CD8-positive, alpha-beta memory T cell (primary cell): ENCODE measurements at regions not wholly inside any gene's neighbourhood (a gene's known extent, or its start where the extent isn't known, plus 50 kb on each side); places are given as distances from the start of the nearest gene placed in this dataset.

Experiments
- CTCF ChIA-PET: fragments of 350-600 bp; sonication (Branson Sonifier 250); formaldehyde crosslinking; loops from one replicate; lab custom pipeline; 2021; ENCODE audit warnings: antibody characterized with exemption; lab: Charles Lee
- POLR2A ChIA-PET: fragments of 350-600 bp; sonication (Branson Sonifier 250); formaldehyde crosslinking; loops from one replicate; lab custom pipeline; 2021; ENCODE audit warnings: antibody characterized with exemption; lab: Charles Lee
- DNase-seq, 5 donors: peaks; one replicate each; pipeline versions ENCODE4 v3.0.0 to v3.0.0-alpha.2; 2020 to 2022; ENCODE audit warnings: mixed read lengths in 1 of 5
- H3K27ac ChIP-seq: one replicate; pipeline ENCODE4 v1.7.0; 2013; ENCODE audit warnings: low read depth, mild to moderate bottlenecking, low read length, moderate library complexity
- H3K27me3 ChIP-seq: 2 replicates; pipeline ENCODE4 v1.7.0; 2013; ENCODE audit warnings: low read length, mild to moderate bottlenecking; ENCODE audit not compliant: insufficient read depth, poor library complexity, severe bottlenecking
- H3K36me3 ChIP-seq: 2 replicates; pipeline ENCODE4 v1.7.0; 2013; ENCODE audit warnings: mild to moderate bottlenecking, low read length, moderate library complexity; ENCODE audit not compliant: insufficient read depth
- H3K4me1 ChIP-seq: 2 replicates; pipeline ENCODE4 v1.7.0; 2013; ENCODE audit warnings: mild to moderate bottlenecking, low read length, moderate library complexity; ENCODE audit not compliant: insufficient read depth
- H3K4me3 ChIP-seq: 2 replicates; pipeline ENCODE4 v1.7.0; 2013; ENCODE audit warnings: mild to moderate bottlenecking, low read length
- H3K9me3 ChIP-seq: 2 replicates; pipeline ENCODE4 v1.7.0; 2013; ENCODE audit warnings: mild to moderate bottlenecking, low read length
- H3K27ac Mint-ChIP-seq, 8 donors: one replicate each; pipeline ENCODE4 v1.8.0; 2020 to 2021; ENCODE audit warnings: mixed read lengths in 8 of 8, mild to moderate bottlenecking in 6 of 8, inconsistent platforms in 3 of 8, moderate library complexity in 3 of 8
- H3K27me3 Mint-ChIP-seq, 2 donors: one replicate each; pipeline ENCODE4 v1.8.0; 2020 to 2021; ENCODE audit warnings: mixed read lengths in 2 of 2, mild to moderate bottlenecking in 1 of 2, moderate library complexity in 1 of 2
- H3K36me3 Mint-ChIP-seq, 3 donors: one replicate each; pipeline ENCODE4 v1.8.0; 2020 to 2021; ENCODE audit warnings: mixed read lengths in 3 of 3, inconsistent platforms in 1 of 3, mild to moderate bottlenecking in 1 of 3
- H3K4me1 Mint-ChIP-seq, 3 donors: one replicate each; pipeline ENCODE4 v1.8.0; 2020 to 2021; ENCODE audit warnings: mixed read lengths in 3 of 3, inconsistent platforms in 1 of 3, mild to moderate bottlenecking in 1 of 3
- H3K4me3 Mint-ChIP-seq, 7 donors: one replicate each; pipeline ENCODE4 v1.8.0; 2020 to 2021; ENCODE audit warnings: mixed read lengths in 7 of 7, mild to moderate bottlenecking in 6 of 7, moderate library complexity in 4 of 7, inconsistent platforms in 2 of 7
- H3K9me3 Mint-ChIP-seq, 5 donors: one replicate each; pipeline ENCODE4 v1.8.0; 2020 to 2022; ENCODE audit warnings: mixed read lengths in 5 of 5, mild to moderate bottlenecking in 3 of 5, moderate library complexity in 2 of 5, inconsistent platforms in 1 of 5

- H3K27ac ChIP-seq = no peak overlapping the region
- ChIA-PET CTCF (no interaction called here), POLR2A (no interaction called here)
- peaks cover 0 to 15% (median 10%) of the 10 kb centered on the region in 3 donors for H3K4me1 Mint-ChIP-seq
- H3K36me3 Mint-ChIP-seq = no peaks in the 10 kb centered on the region
- H3K27ac Mint-ChIP-seq = no peak overlapping the region
- H3K36me3 ChIP-seq = no peaks in the 10 kb centered on the region
- no peaks in the 10 kb centered on the region for H3K9me3 ChIP-seq
- no peak for DNase-seq
- no peaks in the 10 kb centered on the region for H3K4me1 ChIP-seq
- H3K4me3 ChIP-seq = no peak overlapping the region
- no peaks in the 10 kb centered on the region for H3K27me3 ChIP-seq
- H3K4me3 Mint-ChIP-seq = no peak overlapping the region
- H3K27me3 Mint-ChIP-seq = no peaks in the 10 kb centered on the region
- H3K9me3 Mint-ChIP-seq = no peaks in the 10 kb centered on the region
Measured at GRCh38 chr2:12616456-12617156, 100.1 kb upstream of the TRIB2 start.

- Mint-ChIP-seq H3K27me3 (no peaks in the 10 kb centered on the region), H3K4me1 (peaks cover 0 to 8% (median 4%) of the 10 kb centered on the region in 3 donors), H3K4me3 (no peak overlapping the region), H3K9me3 (no peaks in the 10 kb centered on the region), H3K36me3 (no peaks in the 10 kb centered on the region), H3K27ac (no peak overlapping the region)
- ChIA-PET CTCF (no interaction called here), POLR2A (no interaction called here)
- Histone ChIP-seq H3K27me3 (no peaks in the 10 kb centered on the region), H3K4me1 (no peaks in the 10 kb centered on the region), H3K27ac (no peak overlapping the region), H3K4me3 (no peak overlapping the region), H3K36me3 (no peaks in the 10 kb centered on the region), H3K9me3 (no peaks in the 10 kb centered on the region)
- DNase-seq = no peak
Measured at GRCh38 chr2:12617366-12617765, 99.4 kb upstream of the TRIB2 start.

GRCh38 chr2:12617853-12618252 is 98.9 kb upstream of the TRIB2 start:
- no peaks in the 10 kb centered on the region for H3K9me3 ChIP-seq
- Mint-ChIP-seq H3K4me3 (no peak overlapping the region), H3K9me3 (no peaks in the 10 kb centered on the region), H3K36me3 (no peaks in the 10 kb centered on the region), H3K27me3 (no peaks in the 10 kb centered on the region), H3K4me1 (peaks cover 0 to 3% (median 0%) of the 10 kb centered on the region in 3 donors), H3K27ac (peak overlapping the region in 1 of 8 donors; percentile 6)
- H3K27ac ChIP-seq = no peak overlapping the region
- ChIA-PET CTCF (no interaction called here), POLR2A (no interaction called here)
- H3K36me3 ChIP-seq = no peaks in the 10 kb centered on the region
- H3K4me3 ChIP-seq = no peak overlapping the region
- no peaks in the 10 kb centered on the region for H3K27me3 ChIP-seq
- DNase-seq = no peak
- H3K4me1 ChIP-seq = no peaks in the 10 kb centered on the region

GRCh38 chr2:12618576-12618975 is 98.2 kb upstream of the TRIB2 start:
- no peaks in the 10 kb centered on the region for H3K9me3 Mint-ChIP-seq
- Histone ChIP-seq H3K27me3 (no peaks in the 10 kb centered on the region), H3K27ac (no peak overlapping the region), H3K4me3 (no peak overlapping the region), H3K36me3 (no peaks in the 10 kb centered on the region), H3K4me1 (no peaks in the 10 kb centered on the region), H3K9me3 (no peaks in the 10 kb centered on the region)
- no peak for DNase-seq
- no peaks in the 10 kb centered on the region for H3K4me1 Mint-ChIP-seq
- no peak overlapping the region for H3K4me3 Mint-ChIP-seq
- POLR2A ChIA-PET = no interaction called here
- H3K27me3 Mint-ChIP-seq = no peaks in the 10 kb centered on the region
- no peaks in the 10 kb centered on the region for H3K36me3 Mint-ChIP-seq
- CTCF ChIA-PET = no interaction called here
- no peak overlapping the region for H3K27ac Mint-ChIP-seq

GRCh38 chr2:12619975-12620374 is 96.8 kb upstream of the TRIB2 start:
- Histone ChIP-seq H3K36me3 (no peaks in the 10 kb centered on the region), H3K9me3 (no peaks in the 10 kb centered on the region), H3K27me3 (no peaks in the 10 kb centered on the region), H3K4me3 (no peak overlapping the region), H3K27ac (no peak overlapping the region), H3K4me1 (no peaks in the 10 kb centered on the region)
- Mint-ChIP-seq H3K4me1 (peaks cover under 1 to 6% (median under 1%) of the 10 kb centered on the region in 3 donors), H3K9me3 (no peaks in the 10 kb centered on the region), H3K27me3 (no peaks in the 10 kb centered on the region), H3K4me3 (no peak overlapping the region), H3K36me3 (no peaks in the 10 kb centered on the region), H3K27ac (no peak overlapping the region)
- ChIA-PET CTCF (no interaction called here), POLR2A (interaction anchor here (0.6 kb wide), 1 partner anchor 82 kb away, joined by 3 read pairs; no protein-coding TSS in a partner anchor)
- no peak for DNase-seq

GRCh38 chr2:12620759-12621158 is 96.0 kb upstream of the TRIB2 start:
- no peak for DNase-seq
- H3K27me3 ChIP-seq = no peaks in the 10 kb centered on the region
- Mint-ChIP-seq H3K27me3 (no peaks in the 10 kb centered on the region), H3K27ac (no peak overlapping the region), H3K4me1 (peaks cover 4 to 12% (median 7%) of the 10 kb centered on the region in 3 donors), H3K36me3 (no peaks in the 10 kb centered on the region), H3K4me3 (no peak overlapping the region), H3K9me3 (no peaks in the 10 kb centered on the region)
- no peak overlapping the region for H3K4me3 ChIP-seq
- no peaks in the 10 kb centered on the region for H3K9me3 ChIP-seq
- ChIA-PET CTCF (interaction anchor here (1.2 kb wide), 1 partner anchor 27 kb away, joined by 4 read pairs; no protein-coding TSS in a partner anchor), POLR2A (no interaction called here)
- no peak overlapping the region for H3K27ac ChIP-seq
- no peaks in the 10 kb centered on the region for H3K36me3 ChIP-seq
- no peaks in the 10 kb centered on the region for H3K4me1 ChIP-seq

- no peaks in the 10 kb centered on the region for H3K36me3 ChIP-seq
- no peak for DNase-seq
- Mint-ChIP-seq H3K9me3 (no peaks in the 10 kb centered on the region), H3K4me3 (no peak overlapping the region), H3K27me3 (peaks cover 0 to 3% of the 10 kb centered on the region in 2 donors), H3K27ac (no peak overlapping the region), H3K4me1 (peaks cover 4 to 12% (median 7%) of the 10 kb centered on the region in 3 donors), H3K36me3 (no peaks in the 10 kb centered on the region)
- POLR2A ChIA-PET = no interaction called here
- no peak overlapping the region for H3K4me3 ChIP-seq
- no peaks in the 10 kb centered on the region for H3K4me1 ChIP-seq
- H3K27me3 ChIP-seq = no peaks in the 10 kb centered on the region
- CTCF ChIA-PET = no interaction called here
- H3K9me3 ChIP-seq = no peaks in the 10 kb centered on the region
- H3K27ac ChIP-seq = no peak overlapping the region
Measured at GRCh38 chr2:12623051-12623450, 93.7 kb upstream of the TRIB2 start.

GRCh38 chr2:12624384-12624783 is 92.4 kb upstream of the TRIB2 start:
- Histone ChIP-seq H3K36me3 (no peaks in the 10 kb centered on the region), H3K4me3 (no peak overlapping the region), H3K9me3 (no peaks in the 10 kb centered on the region), H3K27ac (no peak overlapping the region), H3K27me3 (no peaks in the 10 kb centered on the region), H3K4me1 (no peaks in the 10 kb centered on the region)
- Mint-ChIP-seq H3K36me3 (no peaks in the 10 kb centered on the region), H3K9me3 (no peaks in the 10 kb centered on the region), H3K27me3 (peaks cover 0 to 3% of the 10 kb centered on the region in 2 donors), H3K4me1 (peaks cover 4 to 12% (median 7%) of the 10 kb centered on the region in 3 donors), H3K4me3 (no peak overlapping the region), H3K27ac (no peak overlapping the region)
- CTCF ChIA-PET = no interaction called here
- POLR2A ChIA-PET = no interaction called here
- DNase-seq = no peak
